DMS114 treated with DMSO at 0.1 percent for 48 hours (cell line): ENCODE measurements at regions not wholly inside any gene's neighbourhood (a gene's known extent, or its start where the extent isn't known, plus 50 kb on each side); places are given as distances from the start of the nearest gene placed in this dataset.
"Not testable (repeated sequence)": the region's sequence is repeated elsewhere in the genome, so short reads cannot be mapped to it uniquely, and the experiment has no call there.

ENCODE experiments used
- DNase-seq: peaks from one replicate; lab custom pipeline; 2025; ENCODE audit not compliant: unreplicated experiment; lab: John Stamatoyannopoulos, UW

GRCh38 chr1:209198961-209199750, 384.4 kb upstream of the CAMK1G start:
- no peak for DNase-seq

GRCh38 chr1:209199822-209200221, 383.7 kb upstream of the CAMK1G start:
- no peak for DNase-seq

DNA sequence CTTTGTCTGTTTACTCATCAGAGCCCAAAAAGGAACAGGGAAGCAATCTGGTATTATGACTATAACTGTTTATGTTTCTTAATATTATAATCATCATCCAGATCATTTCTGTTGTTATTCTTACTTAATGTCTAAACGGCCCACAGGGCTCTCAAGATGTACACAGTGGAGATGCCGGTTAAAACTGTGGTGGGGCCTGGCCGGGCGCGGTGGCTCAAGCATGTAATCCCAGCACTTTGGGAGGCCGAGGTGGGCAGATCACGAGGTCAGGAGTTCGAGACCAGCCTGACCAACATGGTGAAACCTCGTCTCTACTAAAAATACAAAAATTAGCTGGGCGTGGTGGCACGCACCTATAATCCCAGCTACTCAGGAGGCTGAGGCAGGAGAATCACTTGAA, 381.2 kb upstream of the CAMK1G start:
- not testable (repeated sequence) for DNase-seq

- peak; percentile 16 for DNase-seq
Measured at GRCh38 chr1:209202830-209203532, 380.5 kb upstream of the CAMK1G start.

DNA sequence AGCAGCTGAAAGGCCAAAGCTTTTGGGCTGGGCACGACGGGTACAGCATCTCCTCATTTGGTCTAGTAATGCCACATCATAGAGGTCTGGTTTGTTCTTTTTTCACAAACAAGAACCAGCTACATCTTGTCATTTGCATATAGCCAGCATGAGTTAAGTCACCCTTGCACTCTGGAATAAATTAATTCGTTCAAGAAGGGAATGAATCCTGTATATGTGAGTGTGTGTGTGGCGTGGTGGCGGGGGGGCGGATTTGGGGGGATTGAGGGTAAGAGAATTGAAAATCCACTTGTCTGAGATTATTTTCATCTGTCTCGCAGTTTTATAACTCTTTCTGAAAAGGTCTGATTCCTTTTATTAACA, 380.0 kb upstream of the CAMK1G start:
- no peak for DNase-seq

- DNase-seq, result no peak
Measured at GRCh38 chr1:209205039-209205438, 378.5 kb upstream of the CAMK1G start.

DNA sequence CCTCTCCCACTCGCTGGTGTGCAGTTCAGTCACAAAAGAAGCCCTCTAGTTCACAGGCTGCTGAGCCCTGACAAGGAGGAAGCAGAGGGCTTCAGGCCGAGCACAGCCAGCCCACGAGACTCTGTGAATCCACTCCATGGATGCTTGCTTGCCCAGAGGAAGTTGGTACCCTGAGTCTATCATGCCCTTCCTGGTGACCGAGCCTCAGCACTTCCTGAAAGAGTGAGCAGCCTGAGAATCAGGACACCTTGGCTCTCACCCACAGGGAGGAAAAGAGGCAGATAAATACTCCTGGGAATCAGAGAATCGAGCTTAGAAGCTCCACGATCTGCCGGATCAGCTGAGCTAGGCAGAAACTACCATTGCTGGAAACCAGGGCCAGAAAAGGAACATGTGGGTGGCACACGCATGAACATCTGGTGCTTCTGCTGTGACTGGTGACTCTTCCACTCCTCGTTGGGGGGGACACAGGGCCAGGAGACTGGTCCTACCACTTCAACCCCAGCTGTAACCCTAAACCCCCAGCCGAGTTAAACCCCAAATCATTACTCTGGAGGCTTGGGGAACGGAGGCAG, 376.3 kb upstream of the CAMK1G start:
- no peak for DNase-seq

- DNase-seq, result peak; percentile 37
Measured at GRCh38 chr1:209207701-209208286, 375.7 kb upstream of the CAMK1G start.

GRCh38 chr1:209208648-209209047, 374.9 kb upstream of the CAMK1G start:
- no peak for DNase-seq

DNA sequence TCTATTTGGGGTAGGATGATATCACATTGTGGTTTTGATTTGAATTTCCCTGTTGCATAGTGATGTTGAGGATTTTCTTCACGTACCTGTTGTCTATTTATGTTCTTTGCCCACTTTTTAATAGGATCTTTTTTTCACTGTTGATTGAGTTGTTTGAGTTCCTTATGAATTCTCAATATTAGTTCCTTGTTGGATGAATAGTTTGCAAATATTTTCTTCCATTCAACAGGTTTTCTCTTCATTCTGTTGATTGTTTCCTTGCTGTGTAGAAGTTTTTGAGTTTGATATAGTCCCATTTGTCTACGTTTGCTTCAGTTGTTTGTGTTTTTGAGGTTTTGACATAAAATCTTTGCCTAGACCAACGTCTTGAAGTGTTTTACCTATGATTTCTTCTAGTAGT, 369.5 kb upstream of the CAMK1G start:
- no peak for DNase-seq

GRCh38 chr1:209215826-209216225, 367.7 kb upstream of the CAMK1G start:
- DNase-seq, result no peak

GRCh38 chr1:209218113-209218512, 365.4 kb upstream of the CAMK1G start:
- DNase-seq, result no peak

- no peak for DNase-seq
Measured at GRCh38 chr1:209218981-209219380, 364.5 kb upstream of the CAMK1G start.

DNA sequence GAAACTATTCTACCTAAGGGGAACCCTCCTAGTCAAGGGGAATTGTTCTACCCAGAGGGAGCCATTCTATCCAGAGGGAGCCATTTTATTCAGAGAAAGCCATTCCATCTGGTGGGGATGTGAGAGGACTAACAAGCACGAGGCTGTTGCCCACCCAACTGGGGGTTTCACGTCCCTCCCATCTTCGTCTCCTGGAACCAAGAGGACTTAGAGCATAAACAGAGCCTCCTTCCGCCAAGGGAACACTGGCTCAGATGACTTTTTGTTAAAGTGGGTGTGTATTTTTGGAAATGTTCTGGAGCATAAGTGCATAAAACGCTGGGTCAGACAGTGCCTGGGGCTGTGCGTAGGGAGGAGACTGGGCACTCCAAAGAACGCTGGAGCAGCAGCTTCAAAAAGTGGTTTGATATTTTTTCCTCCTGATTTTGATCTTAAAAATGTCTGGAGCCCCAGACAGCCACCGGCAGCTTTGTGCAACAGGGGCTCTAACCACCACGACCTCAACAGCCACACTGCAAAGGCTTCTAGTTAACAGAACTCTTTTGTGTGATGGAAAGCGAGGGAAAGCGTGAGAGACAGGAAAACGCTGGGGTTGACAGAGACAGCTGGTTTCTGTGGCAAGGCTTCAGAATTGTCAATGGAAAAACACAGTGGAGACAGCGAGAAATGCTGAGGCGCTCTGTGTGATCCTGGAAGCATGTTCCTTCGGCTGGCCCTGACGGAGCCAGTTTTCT, 363.6 kb upstream of the CAMK1G start:
- no peak for DNase-seq

DNA sequence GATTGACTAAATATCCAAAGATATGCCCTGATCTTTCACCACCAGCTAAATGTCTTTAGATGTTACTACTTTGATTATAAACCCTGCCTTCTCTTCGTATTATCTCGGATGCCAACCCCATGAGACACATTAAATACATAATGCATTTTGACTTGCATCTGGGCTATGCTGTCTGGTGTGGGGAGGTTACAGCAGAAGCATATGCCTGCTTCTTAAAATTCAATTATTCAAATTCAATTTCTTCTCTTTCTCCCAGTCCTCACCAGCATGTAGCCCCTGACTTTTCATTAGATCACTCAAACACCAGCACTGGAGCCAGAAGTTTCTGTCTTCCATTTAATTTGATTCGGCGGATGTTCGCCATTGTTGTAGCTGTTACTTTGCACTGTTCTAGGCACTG, 360.7 kb upstream of the CAMK1G start:
- DNase-seq, result no peak

DNA sequence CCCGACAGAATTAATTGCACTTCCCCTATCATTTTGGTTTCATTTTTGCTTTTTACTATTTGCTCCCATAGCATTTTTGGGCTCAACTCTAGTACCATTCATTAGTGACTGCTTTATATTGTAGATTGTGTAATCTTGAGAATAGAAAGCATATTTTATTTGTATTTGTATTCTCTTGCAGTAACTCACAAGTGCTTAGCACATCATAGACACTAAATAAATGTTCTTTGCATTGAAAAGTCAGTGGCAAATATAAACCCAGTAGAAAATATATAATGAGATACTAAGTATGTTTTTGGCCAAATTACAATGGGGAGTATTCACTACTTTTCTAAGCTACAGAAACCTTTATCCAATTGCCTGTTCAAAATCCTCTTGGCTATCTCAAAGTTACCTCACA, 359.7 kb upstream of the CAMK1G start:
- no peak for DNase-seq

DNA sequence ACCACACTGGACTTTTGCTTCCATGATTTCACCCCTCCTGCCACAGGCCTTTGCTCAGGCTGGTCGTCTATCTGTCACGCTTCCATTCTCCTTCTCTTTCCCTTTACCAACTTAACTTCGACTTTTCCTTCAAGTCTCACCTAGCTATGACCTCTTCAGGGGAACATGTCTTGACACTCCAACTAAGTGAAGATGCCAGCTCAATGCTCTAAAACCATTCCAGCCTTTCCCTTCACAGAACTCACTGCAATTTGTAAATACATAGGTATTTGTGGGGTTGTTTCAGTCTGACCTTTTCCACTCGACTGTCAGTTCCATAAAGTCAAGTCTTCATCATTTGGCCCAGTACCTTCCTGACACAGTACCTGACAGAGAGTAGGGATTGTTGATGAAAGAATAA, 358.6 kb upstream of the CAMK1G start:
- no peak for DNase-seq

DNA sequence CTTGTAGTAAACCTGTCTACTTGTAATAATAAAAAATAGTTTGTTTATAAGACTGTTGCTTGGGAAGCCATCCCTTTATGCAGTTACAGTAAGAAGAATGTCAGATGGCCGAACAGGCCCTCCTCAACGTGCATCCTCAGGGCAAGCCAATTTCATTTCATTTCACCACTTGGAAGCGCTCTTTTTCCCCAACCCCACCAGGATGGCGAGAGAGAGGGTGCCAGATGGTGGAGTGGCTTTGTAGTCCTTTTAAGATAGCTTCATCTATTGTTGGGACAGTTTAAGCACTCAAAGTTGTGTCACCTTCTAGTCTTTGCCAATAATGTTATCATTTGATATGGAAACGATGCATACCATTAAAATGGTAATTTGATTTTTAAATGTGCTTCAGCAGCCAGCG, 356.3 kb upstream of the CAMK1G start:
- no peak for DNase-seq

GRCh38 chr1:209227941-209228340, 355.6 kb upstream of the CAMK1G start:
- DNase-seq, result no peak

GRCh38 chr1:209229494-209230061, 353.9 kb upstream of the CAMK1G start:
- DNase-seq, result no peak

- DNase-seq, result no peak
Measured at GRCh38 chr1:209230314-209230713, 353.2 kb upstream of the CAMK1G start.
